Neural cell (in vitro differentiated cells): ENCODE measurements at regions not wholly inside any gene's neighbourhood (a gene's known extent, or its start where the extent isn't known, plus 50 kb on each side); places are given as distances from the start of the nearest gene placed in this dataset.

ENCODE experiments used
- H2AFZ ChIP-seq: fragments of 200-600, 300-800 bp; sonication (generic), shearing (Covaris generic); 2 replicates; pipeline ENCODE4 v1.6.0; 2014; ENCODE audit warnings: low read depth, mild to moderate bottlenecking, antibody characterized with exemption, low read length, moderate library complexity
- H3F3A ChIP-seq: fragments of 200-600 bp; shearing (Covaris generic); 2 replicates; pipeline ENCODE4 v1.6.1; 2016; ENCODE audit warnings: mild to moderate bottlenecking, moderate library complexity, mixed read lengths, antibody characterized with exemption, low read length; ENCODE audit not compliant: insufficient read depth, poor library complexity, severe bottlenecking
- H3K27ac ChIP-seq: fragments of 200-600, 300-800 bp; sonication (generic), shearing (Covaris generic); 2 replicates; pipeline ENCODE4 v1.5.1; 2014; ENCODE audit warnings: mild to moderate bottlenecking, low read length, moderate library complexity
- H3K27me3 ChIP-seq: fragments of 300-800, 200-600 bp; sonication (generic), shearing (Covaris generic); 2 replicates; pipeline ENCODE4 v1.6.0; 2014; ENCODE audit warnings: mild to moderate bottlenecking, low read depth, low read length, moderate library complexity; ENCODE audit not compliant: insufficient read depth
- H3K36me3 ChIP-seq: fragments of 300-800, 200-600 bp; sonication (generic), shearing (Covaris generic); 2 replicates; pipeline ENCODE4 v1.5.1; 2014; ENCODE audit warnings: mild to moderate bottlenecking, antibody characterized with exemption, low read length, moderate library complexity; ENCODE audit not compliant: insufficient read depth
- H3K4me2 ChIP-seq: fragments of 300-800, 200-600 bp; sonication (generic), shearing (Covaris generic); 2 replicates; pipeline ENCODE4 v1.6.0; 2014; ENCODE audit warnings: mild to moderate bottlenecking, low read length
- H3K4me3 ChIP-seq: fragments of 300-800, 200-600 bp; sonication (generic), shearing (Covaris generic); 2 replicates; pipeline ENCODE4 v1.5.1; 2014; ENCODE audit warnings: mild to moderate bottlenecking, low read length, moderate library complexity
- H3K79me2 ChIP-seq: fragments of 200-600 bp; shearing (Covaris generic); replicated peaks from 2 replicates; pipeline ENCODE4 v1.6.0; 2014; ENCODE audit warnings: mild to moderate bottlenecking, low read length, moderate library complexity; ENCODE audit not compliant: insufficient read depth
- H3K9ac ChIP-seq: fragments of 300-800, 200-600 bp; sonication (generic), shearing (Covaris generic); 2 replicates; pipeline ENCODE4 v1.6.1; 2016; ENCODE audit warnings: mild to moderate bottlenecking, low read length, mixed read lengths
- H3K9me2 ChIP-seq: fragments of 200-600 bp; shearing (Covaris generic); 2 replicates; pipeline ENCODE4 v1.6.1; 2016; ENCODE audit warnings: mild to moderate bottlenecking, low read length, mixed read lengths; ENCODE audit not compliant: insufficient read depth
- H3K9me3 ChIP-seq: fragments of 200-600, 300-800 bp; sonication (generic), shearing (Covaris generic); 2 replicates; pipeline ENCODE4 v1.6.1; 2016; ENCODE audit warnings: mild to moderate bottlenecking, mixed run types, low read length, moderate library complexity, mixed read lengths
- H4K20me1 ChIP-seq: fragments of 200-600 bp; shearing (Covaris generic); 2 replicates; pipeline ENCODE4 v1.6.1; 2016; ENCODE audit warnings: mild to moderate bottlenecking, mixed run types; ENCODE audit not compliant: insufficient read depth
- EP300 ChIP-seq: fragments of 450-650 bp; conservative IDR thresholded peaks from 2 replicates; pipeline ENCODE4 v1.6.1; 2014; ENCODE audit warnings: antibody characterized with exemption, mild to moderate bottlenecking, moderate library complexity; ENCODE audit not compliant: poor library complexity, severe bottlenecking
- EZH2 ChIP-seq: fragments of 200-600, 300-800 bp; shearing (Covaris generic), sonication (generic); IDR thresholded peaks from 2 replicates; pipeline ENCODE4 v1.6.1; 2014; ENCODE audit warnings: antibody characterized with exemption, low read length, borderline replicate concordance, mild to moderate bottlenecking; ENCODE audit not compliant: insufficient read depth, poor library complexity, severe bottlenecking
- MXI1 ChIP-seq: fragments of 450-650 bp; conservative IDR thresholded peaks from 2 replicates; pipeline ENCODE4 v1.6.1; 2014; ENCODE audit warnings: antibody characterized with exemption, mild to moderate bottlenecking; ENCODE audit not compliant: poor library complexity, severe bottlenecking
- POLR2AphosphoS5 ChIP-seq: IDR thresholded peaks from 2 replicates; pipeline ENCODE4 v1.6.1; 2012
- RAD21 ChIP-seq: fragments of 450-650 bp; conservative IDR thresholded peaks from 2 replicates; pipeline ENCODE4 v1.6.1; 2014; ENCODE audit warnings: antibody characterized with exemption, mild to moderate bottlenecking, moderate library complexity
- SMC3 ChIP-seq: fragments of 450-650 bp; conservative IDR thresholded peaks from 2 replicates; pipeline ENCODE4 v1.6.1; 2014; ENCODE audit warnings: antibody characterized with exemption, mild to moderate bottlenecking, moderate library complexity; ENCODE audit not compliant: poor library complexity
- TAF1 ChIP-seq: IDR thresholded peaks from 2 replicates; pipeline ENCODE4 v1.6.1; 2012; ENCODE audit warnings: low read depth
- TF ChIP-seq, protein P1 (sequence below): IDR thresholded peaks from 2 replicates; pipeline ENCODE4 v1.6.1; 2012; ENCODE audit warnings: borderline replicate concordance
- TF ChIP-seq, protein P2 (sequence below): fragments of 450-650 bp; IDR thresholded peaks from 2 replicates; pipeline ENCODE4 v1.5.1; 2014; ENCODE audit warnings: antibody characterized with exemption, mild to moderate bottlenecking, moderate library complexity; ENCODE audit not compliant: poor library complexity, severe bottlenecking

DNA sequence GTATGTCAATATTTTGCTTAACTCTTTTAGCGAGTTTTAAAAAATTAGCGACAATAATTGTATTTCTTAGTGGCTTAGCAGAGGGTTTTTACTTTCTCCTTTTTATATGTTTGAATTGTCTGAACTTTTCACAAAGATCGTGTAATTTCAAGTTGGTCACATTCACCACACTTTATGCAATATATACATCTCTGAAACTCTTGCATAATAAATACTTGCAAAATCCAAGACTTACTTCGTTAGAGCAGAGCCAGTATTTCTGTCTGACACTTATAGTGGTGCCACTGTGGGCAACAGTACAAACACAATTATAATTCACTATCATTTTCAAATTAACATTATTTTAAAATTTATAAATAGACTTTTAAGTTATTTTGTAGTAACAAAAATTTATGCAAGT is 62.0 kb downstream of the SUCNR1 start:
- TF ChIP-seq MXI1 (no peak), RAD21 (no peak), POLR2AphosphoS5 (no peak), TAF1 (no peak), SMC3 (no peak), EP300 (no peak), EZH2 (no peak)
- TF ChIP-seq, protein P1, sequence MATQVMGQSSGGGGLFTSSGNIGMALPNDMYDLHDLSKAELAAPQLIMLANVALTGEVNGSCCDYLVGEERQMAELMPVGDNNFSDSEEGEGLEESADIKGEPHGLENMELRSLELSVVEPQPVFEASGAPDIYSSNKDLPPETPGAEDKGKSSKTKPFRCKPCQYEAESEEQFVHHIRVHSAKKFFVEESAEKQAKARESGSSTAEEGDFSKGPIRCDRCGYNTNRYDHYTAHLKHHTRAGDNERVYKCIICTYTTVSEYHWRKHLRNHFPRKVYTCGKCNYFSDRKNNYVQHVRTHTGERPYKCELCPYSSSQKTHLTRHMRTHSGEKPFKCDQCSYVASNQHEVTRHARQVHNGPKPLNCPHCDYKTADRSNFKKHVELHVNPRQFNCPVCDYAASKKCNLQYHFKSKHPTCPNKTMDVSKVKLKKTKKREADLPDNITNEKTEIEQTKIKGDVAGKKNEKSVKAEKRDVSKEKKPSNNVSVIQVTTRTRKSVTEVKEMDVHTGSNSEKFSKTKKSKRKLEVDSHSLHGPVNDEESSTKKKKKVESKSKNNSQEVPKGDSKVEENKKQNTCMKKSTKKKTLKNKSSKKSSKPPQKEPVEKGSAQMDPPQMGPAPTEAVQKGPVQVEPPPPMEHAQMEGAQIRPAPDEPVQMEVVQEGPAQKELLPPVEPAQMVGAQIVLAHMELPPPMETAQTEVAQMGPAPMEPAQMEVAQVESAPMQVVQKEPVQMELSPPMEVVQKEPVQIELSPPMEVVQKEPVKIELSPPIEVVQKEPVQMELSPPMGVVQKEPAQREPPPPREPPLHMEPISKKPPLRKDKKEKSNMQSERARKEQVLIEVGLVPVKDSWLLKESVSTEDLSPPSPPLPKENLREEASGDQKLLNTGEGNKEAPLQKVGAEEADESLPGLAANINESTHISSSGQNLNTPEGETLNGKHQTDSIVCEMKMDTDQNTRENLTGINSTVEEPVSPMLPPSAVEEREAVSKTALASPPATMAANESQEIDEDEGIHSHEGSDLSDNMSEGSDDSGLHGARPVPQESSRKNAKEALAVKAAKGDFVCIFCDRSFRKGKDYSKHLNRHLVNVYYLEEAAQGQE, result no peak
- TF ChIP-seq, protein P2, sequence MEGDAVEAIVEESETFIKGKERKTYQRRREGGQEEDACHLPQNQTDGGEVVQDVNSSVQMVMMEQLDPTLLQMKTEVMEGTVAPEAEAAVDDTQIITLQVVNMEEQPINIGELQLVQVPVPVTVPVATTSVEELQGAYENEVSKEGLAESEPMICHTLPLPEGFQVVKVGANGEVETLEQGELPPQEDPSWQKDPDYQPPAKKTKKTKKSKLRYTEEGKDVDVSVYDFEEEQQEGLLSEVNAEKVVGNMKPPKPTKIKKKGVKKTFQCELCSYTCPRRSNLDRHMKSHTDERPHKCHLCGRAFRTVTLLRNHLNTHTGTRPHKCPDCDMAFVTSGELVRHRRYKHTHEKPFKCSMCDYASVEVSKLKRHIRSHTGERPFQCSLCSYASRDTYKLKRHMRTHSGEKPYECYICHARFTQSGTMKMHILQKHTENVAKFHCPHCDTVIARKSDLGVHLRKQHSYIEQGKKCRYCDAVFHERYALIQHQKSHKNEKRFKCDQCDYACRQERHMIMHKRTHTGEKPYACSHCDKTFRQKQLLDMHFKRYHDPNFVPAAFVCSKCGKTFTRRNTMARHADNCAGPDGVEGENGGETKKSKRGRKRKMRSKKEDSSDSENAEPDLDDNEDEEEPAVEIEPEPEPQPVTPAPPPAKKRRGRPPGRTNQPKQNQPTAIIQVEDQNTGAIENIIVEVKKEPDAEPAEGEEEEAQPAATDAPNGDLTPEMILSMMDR, result no peak

DNA sequence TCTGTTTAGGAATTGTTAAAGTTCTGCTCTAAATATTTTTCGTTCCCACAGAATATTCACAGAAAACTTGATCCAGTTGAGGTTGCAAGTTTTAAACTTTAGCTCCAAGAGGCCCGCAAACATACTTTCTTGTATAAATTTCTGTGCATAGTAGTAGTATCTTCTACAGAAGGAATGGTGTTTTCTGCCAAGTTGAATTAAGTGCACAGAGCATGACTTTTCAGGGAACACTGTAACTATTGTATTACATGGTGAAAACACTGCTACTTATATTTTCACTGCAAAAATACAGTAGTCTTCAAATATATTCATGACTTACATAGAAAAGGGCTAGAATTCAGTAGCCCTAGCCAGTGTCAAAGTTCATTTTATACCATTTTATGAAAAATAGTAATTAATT is 67.0 kb downstream of the SUCNR1 start:
- Histone ChIP-seq H3K9ac (no peak overlapping the region), H3K79me2 (no peaks in the 10 kb centered on the region), H3K9me3 (no peaks in the 10 kb centered on the region), H3K4me3 (no peak overlapping the region), H3F3A (no peaks in the 10 kb centered on the region), H4K20me1 (no peaks in the 10 kb centered on the region), H3K27me3 (no peaks in the 10 kb centered on the region), H3K4me2 (no peak overlapping the region), H3K27ac (no peak overlapping the region), H2AFZ (no peak overlapping the region), H3K36me3 (no peaks in the 10 kb centered on the region), H3K9me2 (no peaks in the 10 kb centered on the region)
- no peak for TF ChIP-seq EP300
- TF ChIP-seq, protein P1, result no peak
- TF ChIP-seq SMC3, result no peak
- TF ChIP-seq POLR2AphosphoS5, result no peak
- no peak for TF ChIP-seq EZH2
- no peak for TF ChIP-seq RAD21
- TF ChIP-seq MXI1, result no peak
- TF ChIP-seq, protein P2, result no peak
- no peak for TF ChIP-seq TAF1

More for the DNA sequence above, 62.0 kb downstream of the SUCNR1 start:
- H2AFZ ChIP-seq, result no peak overlapping the region
- no peaks in the 10 kb centered on the region for H3K9me3 ChIP-seq
- no peaks in the 10 kb centered on the region for H3K9me2 ChIP-seq
- H3K4me3 ChIP-seq, result no peak overlapping the region
- H3F3A ChIP-seq, result no peaks in the 10 kb centered on the region
- no peak overlapping the region for H3K4me2 ChIP-seq
- H3K9ac ChIP-seq, result no peak overlapping the region
- no peaks in the 10 kb centered on the region for H3K36me3 ChIP-seq
- no peaks in the 10 kb centered on the region for H3K79me2 ChIP-seq
- H4K20me1 ChIP-seq, result no peaks in the 10 kb centered on the region
- no peak overlapping the region for H3K27ac ChIP-seq
- no peaks in the 10 kb centered on the region for H3K27me3 ChIP-seq
